NCI-H345 treated with DMSO at 0.1 percent for 48 hours (cell line): ENCODE measurements at regions not wholly inside any gene's neighbourhood (a gene's known extent, or its start where the extent isn't known, plus 50 kb on each side); places are given as distances from the start of the nearest gene placed in this dataset.

ENCODE experiments used
- DNase-seq: peaks from one replicate; lab custom pipeline; 2025; ENCODE audit not compliant: unreplicated experiment; lab: John Stamatoyannopoulos, UW

DNA sequence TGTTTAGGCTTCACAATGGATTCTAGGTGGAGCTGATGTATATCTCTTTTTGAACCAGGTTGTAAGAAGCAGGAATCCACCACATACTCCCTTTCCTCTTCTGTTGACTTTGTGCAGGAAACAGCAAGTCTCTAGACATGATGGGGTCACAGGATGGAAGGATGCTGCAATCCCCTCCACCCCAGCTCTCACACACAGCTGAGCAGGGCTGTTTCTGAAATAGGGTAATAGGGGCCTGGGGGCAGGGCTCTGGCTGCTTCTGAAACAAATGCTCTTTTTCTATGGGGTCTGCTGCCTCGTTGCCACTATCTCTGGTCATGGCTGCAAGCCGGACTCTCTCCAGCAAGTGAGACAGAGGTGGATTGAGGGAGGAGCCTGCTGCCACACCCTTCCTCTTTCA is 148.9 kb downstream of the SOX11 start:
- DNase-seq = no peak

DNA sequence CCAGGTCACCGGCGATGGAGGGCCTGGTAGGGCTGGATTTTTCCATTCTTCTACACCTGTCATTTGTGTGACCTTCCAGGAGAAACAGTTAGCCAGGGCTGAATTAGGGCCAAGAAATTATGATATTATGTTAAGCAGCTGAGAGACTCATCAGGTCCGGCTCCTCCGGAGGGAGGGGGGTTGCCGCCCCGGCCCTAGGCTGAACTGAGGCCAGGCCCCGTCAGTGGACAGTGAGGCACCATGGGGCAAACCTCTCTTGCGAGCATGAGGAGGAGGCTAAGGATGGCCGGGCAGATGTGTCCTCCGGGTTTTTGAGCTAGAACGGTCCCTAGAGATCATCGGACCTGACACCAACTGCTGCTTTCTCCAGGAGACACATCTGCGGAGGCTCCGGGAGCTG is 150.1 kb downstream of the SOX11 start:
- DNase-seq = no peak

DNA sequence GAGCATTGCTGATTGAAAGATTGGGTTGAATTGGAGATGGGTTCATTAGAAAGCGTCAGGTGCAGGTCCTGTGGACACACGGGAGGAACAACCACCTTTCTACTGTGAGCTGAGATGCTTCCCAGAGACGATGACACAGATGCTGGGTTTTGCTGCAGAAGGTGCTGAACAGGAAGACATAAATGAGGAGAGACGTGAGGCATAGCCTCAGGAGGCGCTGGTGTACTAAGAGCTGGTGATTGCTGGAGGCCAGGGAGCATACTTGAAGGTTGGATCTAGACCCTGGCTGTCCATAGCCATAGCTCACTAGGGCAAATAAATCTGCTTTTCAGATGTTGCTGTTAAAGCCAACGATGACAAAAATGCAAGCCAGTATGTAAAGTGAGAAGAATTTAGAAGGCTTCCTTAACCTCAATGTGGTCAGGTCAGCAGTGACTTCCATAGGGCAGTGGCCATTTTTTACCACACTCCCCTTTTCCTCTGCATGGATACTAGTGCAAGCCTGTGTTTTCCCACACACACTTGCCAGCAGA is 153.7 kb downstream of the SOX11 start:
- DNase-seq = no peak

DNA sequence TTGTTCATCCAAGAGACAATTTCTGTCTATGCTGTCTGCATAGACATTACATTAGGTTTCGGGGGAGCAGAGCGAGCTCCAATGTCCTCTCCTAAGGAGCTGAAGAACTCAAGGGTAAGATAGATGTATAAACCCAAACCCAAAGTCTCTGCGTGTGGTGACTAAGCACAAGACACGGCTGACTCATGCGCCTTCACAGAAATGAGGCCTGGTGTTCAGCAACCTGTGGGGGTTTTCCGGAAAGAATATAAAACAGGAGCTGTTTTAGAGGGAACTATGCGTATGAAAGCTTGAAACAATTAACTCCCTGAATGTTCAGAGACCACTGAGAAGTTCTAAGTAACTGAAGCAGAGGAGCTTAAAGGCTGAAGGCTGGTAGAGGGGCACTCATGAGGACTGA is 154.7 kb downstream of the SOX11 start:
- no peak for DNase-seq

DNA sequence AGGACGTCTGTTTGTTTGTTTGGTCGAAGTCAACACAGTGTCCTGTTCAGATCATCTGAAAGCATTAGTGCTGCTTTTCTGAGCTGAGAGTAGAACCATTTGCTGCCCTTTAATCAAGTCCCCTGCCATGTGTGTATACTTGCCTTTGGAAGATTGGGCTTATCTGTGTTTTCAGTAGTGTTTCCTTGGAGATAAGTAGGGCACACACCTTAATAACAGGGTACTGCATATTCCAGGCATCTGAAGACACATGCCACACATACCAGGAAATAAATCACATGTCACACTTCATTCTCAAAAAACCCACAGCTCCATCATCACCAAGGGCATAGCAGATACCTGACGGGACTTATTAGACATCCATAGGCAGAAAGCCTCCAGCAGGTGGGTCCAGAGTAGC is 157.4 kb downstream of the SOX11 start:
- DNase-seq = no peak

DNA sequence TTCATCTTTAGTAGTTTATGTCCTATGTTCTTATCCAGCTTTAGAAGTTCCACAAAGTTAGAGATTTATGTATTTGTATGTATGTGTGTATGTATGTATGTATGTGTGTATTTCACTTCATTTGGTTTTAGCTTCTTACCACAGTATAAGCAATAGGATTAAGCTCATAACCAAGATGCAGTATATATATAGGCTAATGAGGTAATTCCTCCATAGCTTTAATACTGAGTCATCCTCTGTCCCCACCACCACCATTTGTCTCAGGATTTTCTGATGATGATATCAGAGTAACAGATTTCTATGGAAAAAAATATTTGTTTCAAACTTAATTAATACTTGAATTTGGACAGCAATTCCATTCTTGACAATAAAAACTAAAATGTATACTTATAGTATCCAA is 159.2 kb downstream of the SOX11 start:
- no peak for DNase-seq

DNA sequence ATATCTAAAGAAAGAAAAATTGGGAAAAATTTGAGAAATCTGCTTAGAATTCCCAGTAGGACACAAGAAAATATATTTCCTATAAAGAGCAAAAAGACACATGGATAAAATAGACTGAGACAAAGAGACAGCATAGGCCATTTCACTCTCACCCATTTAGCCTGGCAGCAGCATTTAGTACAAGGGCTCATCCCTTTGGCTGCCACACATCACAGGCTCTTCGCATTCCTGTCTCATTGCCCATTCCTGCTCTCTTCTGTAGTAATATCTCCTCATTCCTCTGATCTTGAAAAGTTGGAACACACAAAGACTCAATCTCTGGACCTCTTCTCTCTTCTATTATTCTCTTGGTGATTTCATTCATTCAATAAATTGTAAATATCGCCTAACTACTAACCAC is 162.6 kb downstream of the SOX11 start:
- DNase-seq = no peak

DNA sequence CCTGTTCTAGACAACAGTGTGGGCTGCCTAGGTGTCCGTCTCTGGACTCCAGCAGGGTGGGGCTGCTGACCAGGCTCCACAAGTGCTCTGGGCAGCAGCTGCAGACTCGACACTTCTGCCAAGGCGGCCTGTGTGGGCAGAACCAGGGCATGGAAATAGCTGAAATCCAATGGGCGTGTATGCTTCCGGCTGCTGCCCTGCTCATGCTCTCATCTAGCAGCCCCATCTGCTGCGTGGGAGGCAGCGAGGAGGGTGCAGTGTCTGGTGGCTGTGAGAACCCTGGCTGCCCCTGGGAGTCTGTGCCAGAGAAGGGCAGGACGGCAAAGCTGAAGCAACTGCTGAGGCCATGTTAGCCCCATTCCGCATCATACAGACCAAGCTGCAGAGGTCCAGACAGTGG is 174.9 kb downstream of the SOX11 start:
- no peak for DNase-seq

DNA sequence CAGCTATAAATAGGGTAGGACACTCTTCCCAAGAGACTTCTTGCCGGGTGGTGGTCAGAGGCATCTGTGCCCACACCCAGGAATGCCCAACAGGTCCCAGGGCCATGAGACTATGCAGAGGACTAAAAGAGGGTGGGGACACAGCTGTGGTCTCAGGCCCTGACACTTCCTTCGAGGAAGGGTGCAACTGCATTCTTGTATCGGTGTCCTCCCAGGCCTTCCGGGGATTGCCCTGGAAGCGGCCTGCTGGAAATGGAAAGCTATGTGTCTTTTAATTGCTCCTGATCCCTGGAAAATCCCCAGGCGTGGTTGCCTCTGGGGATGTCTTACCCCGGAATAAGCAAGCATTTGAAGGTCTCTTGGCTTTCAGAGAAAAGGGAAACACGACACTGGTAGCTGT is 176.7 kb downstream of the SOX11 start:
- DNase-seq = no peak

DNA sequence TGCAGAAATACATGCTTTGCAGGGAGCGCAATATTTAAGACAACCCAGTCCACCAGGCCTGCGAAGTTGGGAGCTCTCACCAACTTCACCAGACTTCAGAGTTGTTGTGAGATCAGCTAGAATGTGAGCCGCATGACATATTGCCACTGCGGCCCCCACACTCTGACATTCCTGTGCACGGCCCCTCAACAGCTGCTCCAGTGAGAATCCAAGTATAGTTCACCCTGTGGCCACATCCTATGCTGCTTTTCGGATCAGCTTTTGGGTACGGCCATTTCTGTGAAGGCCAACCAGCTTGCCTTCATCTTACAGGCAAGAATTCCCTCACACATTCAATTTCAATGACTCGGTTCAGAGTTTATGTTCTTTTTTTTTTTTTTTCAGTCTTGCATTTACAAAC is 177.8 kb downstream of the SOX11 start:
- DNase-seq = no peak

DNA sequence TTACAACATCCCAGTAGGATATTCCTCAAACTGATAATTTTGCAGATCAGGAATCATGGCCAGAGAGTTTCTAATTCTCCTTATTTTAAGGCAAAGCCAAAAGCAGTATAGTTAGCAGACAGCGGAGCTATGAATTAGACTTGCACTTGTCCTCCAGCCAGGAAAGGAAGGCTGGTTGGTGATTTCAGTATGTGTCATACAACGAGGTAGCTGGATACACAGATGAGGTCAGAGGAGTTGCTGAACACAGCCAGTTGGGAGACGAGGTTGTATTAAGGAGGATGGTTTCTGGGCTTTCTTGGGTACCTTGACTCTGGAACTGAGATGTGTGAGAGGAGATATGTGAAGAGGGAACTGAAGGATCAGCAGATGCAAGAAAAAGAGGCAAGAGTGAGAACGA is 185.2 kb downstream of the SOX11 start:
- no peak for DNase-seq

DNA sequence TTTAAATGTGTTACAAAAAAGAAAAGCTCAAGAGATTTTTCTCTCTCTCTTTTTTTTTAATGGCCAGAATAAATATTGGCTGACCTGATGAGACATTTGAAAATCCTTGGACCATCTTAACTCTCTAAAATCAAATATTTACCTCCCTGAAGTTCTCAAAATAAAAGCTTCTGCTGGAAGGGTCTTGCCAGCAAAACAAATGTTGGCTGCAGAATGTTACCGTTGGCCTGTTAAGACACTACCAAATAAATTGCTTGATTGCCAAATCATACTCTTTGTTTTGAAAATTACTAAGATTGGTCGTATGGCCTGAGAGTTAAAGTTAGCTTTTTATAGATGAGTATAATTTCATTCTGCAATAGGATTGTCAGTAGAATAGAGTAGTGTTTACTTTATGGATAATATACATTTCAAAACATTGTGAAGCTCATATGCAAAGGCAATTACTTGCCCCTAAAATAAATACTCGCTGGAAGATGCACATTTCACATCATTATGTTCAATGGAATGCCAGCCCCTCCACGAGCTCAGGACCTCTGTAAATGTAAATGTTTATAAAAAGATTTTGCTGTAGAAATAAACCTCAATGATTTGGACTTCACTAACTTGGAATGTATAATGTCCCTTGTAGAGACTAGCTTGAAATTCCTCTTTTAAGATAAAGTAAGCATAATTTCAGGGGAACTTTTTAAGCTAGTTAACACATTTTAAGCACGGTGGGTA is 193.4 kb downstream of the SOX11 start:
- no peak for DNase-seq

DNA sequence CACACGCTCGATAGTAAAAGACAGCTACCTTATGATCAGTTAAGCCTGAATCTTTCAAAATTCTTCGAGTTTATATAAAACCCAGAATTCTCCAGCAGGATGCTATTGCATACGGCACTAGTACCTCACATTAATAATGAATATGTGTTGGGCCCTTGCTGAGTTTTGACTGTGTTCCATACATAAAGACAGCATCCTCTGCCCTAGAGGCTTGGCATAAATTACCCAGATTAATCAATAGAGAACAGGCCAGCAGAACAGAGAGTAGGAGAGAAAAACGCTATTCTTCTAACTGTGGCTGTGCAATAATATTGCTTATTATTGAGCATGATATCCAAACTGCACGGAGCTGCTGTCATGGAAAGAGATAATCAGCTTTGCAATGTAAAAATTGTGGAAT is 194.3 kb downstream of the SOX11 start:
- DNase-seq = no peak

DNA sequence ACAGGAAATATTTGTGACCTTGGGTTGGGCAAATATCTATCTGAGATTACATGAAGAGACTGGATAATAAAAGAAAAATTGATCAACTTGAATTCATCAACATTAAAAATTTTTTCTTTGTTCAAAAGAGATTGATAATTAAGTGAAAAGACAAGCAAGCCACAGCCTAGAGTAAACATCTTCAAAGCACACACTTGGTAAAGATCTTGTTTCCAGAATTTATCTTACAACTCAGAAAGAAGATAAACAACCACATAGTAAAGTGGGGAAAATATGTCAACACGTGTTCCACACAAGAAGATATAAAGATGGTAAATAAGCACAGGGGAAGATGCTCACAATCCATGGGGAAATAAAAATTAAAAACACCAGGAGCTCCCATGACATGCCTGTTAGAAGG is 195.9 kb downstream of the SOX11 start:
- no peak for DNase-seq

DNA sequence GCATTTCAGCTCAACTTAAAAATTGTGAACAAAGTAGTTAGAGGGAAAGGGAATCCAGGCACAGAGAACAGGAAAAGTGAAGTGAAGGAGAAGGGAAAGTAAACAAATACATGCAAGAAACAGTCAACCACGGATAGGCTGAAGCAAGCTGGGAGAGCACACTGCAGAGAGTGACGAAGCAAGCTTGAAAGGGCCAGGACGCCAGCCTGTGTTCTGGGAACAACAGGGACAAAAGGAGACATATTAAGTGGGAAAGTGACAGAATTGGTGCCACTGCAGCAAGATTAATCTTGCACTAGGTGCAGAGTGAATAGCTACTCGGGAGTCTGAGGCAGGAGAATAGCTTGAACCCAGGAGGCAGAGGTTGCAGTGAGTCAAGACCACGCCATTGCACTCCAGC is 197.3 kb downstream of the SOX11 start:
- no peak for DNase-seq

DNA sequence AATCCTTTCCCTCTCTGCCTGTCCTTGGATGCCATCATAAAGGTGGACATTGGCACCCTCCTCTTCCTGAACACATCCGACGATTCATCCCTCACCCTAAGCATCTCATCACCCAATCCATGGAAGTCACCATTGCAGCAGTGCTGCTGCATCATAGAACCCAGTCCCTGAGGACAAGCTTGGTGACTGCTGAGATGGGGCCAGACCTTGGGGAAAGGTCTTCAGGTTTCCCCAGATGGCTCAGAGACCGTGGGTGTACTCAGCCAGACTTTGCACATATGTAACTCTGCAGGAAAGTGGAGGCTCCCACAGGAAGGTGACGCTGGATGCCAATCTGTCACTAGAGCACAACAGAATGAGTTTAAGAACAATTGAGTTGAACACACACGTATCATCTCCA is 202.2 kb downstream of the SOX11 start:
- DNase-seq = no peak

DNA sequence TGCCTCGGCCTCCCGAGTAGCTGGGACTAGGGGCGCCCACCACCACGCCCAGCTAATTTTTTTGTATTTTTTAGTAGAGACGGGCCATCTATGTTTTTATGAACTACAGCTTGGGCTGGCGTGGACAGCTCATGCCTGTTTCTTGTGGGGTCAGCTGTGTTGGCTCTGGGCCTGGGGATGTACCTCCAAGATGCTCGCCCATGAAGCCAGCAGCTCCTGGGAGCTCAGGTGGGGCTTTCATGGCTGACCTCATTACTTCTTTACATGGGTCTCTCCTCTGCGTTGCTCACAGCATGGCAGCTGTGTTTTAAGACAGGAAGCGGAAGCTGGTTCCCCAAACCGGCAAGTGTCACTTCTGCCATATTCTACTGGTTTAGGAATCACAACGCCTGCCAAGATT is 203.1 kb downstream of the SOX11 start:
- DNase-seq = no peak

DNA sequence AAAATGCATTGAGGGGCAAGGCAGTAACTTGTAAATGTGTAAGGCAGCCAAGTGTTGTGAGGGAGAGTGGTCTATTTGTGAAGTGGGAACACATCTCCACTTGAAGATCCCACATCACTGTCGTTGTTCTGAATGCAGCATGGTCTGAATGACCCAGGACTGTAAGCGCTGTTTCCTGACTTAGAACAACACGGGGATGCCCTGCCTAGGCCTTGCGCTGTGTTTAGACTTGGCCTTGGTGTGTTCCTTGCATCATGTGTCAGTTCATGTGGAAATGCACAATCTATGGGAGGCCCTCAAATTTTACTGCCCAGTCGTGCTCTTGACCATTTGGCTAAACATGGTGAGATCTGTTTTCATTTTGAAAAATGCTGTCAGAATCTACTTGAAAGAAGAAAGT is 205.1 kb downstream of the SOX11 start:
- no peak for DNase-seq

DNA sequence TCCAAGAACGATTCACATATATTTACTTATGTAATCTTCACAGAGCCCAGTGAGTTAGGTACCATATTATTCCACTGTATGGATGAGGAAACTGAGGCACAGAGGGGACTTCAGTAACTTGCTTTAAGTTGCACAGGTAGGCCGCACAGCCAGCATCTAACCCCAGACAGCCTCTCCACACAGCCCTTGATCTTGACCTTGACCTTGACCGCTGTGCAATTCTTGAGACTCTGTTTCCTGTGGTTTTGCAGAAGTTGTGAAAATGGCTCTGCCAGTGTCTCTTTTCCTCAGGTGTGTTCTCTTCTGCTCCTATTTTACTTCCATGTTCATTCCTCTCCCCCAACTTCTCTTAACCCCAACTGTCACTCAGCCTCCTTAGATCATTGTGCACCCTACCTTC is 206.5 kb downstream of the SOX11 start:
- no peak for DNase-seq

DNA sequence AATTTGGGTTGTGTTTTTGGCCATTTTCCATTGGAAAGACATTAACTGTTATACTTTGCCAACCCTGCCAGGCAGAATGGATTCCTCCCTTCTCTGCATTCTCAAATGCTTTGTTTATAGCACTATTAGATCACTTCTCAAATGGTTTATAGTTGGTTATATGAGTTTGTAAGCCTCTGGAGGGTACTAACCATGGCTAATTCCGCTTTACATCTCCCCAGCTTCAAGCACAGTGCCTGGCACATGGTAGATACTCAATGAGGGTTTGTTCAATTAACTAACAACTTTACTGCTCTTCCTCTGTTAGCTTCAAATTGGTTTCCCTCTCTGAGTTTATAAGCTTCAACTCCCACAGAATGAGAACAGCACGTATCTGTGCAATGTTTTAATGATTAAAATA is 213.5 kb downstream of the SOX11 start:
- DNase-seq = no peak

DNA sequence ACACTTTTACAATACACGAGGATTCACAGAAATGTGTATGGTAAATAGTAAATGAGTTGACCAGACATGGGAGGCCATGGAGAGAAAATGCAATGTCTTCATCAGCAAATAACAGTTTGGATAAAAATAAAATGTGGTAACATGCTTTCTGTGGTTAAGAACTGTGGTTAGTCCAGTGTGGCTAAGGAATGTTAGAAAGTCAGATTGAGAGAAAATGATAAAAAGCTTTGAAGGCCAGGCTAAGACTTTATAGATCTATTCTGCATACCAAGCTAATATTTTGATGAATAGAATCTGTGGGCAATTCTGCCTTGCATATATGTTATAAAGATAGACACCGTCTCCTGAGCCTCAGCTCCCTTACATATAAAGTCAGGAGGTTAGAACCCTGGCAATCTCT is 215.9 kb downstream of the SOX11 start:
- no peak for DNase-seq

DNA sequence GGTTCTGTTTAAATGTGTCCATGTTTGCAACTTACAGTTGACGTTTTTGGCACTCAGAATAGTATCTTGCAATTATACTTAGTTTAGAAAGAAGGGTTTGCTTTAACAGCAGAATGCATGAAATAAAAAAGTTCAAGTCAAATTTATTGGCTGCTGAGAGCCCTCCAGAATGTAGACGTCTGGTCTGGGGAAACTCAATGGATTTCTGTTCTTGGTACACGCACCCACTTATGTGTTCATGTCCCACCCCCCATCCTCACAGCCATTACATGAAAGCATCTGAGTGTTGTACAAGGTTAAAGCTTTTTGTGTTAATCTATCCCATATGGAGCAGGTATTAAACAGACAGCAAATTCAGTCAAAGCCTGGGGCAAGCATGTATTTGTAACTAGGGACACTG is 219.5 kb downstream of the SOX11 start:
- DNase-seq = no peak

DNA sequence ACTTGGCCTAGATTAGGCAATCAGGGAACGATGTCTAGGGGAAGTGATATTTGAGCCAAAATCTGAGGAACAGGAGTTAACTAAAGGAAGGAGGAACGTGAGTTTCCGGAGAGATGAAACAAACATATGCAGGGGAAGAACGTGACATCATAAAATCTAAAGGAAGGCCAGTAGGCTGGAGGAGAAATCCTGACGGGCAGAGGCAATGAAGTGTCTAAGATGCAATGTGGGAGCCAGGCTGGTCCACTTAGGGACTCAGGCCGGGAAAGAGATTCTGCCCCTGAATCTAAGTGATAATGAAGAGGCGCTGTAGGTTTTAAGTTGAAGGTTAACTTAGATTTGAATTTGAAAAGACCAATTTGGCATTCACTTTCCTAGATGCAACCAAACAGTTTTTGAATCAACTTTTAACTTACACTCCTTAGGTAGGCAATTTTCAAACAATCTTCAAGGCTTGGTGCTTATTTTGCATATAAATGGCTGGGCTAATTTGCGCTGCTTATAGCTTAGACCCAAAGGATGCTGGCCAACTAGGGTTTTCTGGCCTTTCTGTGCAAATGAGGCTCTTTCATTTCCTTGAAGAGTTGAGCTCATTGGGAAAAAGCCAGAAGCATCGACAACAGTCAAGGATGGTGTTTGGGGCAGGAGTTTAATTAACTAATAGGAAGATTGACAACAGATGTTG is 221.7 kb downstream of the SOX11 start:
- no peak for DNase-seq
